HG03095 (cell line): ENCODE measurements at regions not wholly inside any gene's neighbourhood (a gene's known extent, or its start where the extent isn't known, plus 50 kb on each side); places are given as distances from the start of the nearest gene placed in this dataset.
"Not testable (repeated sequence)": the region's sequence is repeated elsewhere in the genome, so short reads cannot be mapped to it uniquely, and the experiment has no call there.

ENCODE experiments used
- ATAC-seq: cut with Tn5 transposase; IDR thresholded peaks from one replicate; pipeline ENCODE4 v1.9.1; 2021; ENCODE audit warnings: moderate library complexity; ENCODE audit not compliant: unreplicated experiment

DNA sequence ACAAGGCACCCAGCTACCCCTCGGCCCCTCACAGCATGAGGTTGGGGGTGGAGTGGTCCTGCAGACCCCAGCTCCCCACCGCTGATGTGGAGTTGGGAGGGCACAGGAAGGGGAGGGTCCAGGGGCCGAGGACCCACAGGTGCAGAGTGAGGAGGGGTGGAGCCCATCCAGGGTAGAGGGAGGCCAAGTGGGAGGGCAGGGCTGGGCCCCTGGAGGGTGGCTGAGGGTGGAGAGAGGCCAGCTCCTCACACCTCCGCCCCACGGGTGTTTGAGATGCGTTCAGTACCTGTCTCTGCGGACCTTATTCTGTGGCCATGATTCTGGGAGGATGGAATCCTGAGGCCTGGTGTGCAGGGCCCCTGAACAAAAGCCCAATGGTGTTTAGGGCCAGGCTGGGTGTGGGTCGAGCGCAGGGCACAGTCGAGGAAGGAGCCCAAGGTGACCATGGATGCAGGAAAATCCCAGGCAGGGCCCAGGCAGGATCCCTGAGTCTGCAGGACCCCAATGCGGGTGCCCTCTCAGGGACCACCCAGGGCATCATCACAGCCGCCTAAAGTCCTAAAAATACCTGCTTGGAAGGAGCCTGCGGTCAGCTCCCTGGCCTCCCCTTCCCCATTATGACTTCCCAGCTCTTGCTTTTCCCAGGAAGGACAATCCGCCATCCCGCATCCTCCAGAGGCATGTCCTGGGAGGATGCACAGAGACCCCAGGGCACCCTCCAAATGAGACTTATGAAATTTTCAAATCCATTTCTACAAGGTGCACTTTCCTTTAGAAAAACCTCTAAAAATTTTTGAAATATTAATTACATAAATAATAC, 377.1 kb upstream of the SFSWAP start:
- no peak for ATAC-seq

DNA sequence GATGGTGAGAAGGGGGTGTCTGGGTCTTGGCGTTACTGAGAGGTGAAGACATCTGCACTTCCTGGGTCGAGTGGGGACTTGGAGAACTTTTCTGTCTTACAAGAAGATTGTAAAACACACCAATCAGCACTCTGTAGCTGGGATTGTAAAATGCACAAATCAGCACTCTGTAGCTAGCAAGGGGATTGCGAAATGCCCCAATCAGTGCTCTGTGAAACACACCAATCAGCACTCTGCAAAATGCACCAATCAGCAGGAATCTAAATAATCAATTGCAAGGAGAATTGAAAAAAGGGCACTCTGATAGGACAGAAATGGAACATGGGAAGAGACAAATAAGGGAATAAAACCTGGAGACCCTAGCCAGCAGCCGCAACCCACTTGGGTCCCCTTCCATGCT, 376.1 kb upstream of the SFSWAP start:
- no peak for ATAC-seq

DNA sequence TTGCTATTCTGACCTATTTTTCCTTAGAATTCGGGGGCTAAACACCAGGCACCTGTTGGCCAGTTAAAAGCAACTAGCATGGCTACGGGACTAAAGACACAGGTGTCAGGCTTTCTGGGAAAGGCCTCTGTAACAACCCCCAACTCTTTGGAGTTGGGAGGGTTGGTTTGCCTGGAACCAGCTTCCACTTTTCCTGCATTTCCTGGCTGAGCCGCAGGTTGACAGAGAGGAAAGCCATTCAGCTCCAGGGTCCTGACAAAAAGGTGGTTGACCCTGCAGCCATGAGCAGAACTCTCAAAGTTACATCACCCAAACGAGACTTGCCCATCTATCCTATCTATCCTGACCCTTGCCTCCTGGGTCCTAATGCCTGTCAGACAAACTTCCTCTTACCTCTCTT, 375.4 kb upstream of the SFSWAP start:
- ATAC-seq, result no peak

DNA sequence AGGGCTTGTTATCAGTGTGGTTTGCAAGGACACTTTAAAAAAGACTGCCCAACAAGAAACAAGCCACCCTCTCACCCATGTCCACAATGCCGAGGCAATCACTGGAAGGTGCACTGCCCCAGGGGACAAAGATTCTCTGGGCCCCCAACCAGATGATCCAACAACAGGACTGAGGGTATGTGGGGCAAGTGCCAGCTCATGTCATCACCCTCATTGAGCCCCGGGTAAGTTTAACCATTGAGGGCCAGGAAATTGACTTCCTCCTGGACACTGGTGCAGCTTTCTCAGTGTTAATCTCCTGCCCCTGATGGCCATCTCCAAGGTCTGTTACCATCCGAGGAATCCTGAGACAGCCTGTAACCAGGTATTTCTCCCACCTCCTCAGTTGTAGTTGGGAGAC, 373.0 kb upstream of the SFSWAP start:
- ATAC-seq, result not testable (repeated sequence)

DNA sequence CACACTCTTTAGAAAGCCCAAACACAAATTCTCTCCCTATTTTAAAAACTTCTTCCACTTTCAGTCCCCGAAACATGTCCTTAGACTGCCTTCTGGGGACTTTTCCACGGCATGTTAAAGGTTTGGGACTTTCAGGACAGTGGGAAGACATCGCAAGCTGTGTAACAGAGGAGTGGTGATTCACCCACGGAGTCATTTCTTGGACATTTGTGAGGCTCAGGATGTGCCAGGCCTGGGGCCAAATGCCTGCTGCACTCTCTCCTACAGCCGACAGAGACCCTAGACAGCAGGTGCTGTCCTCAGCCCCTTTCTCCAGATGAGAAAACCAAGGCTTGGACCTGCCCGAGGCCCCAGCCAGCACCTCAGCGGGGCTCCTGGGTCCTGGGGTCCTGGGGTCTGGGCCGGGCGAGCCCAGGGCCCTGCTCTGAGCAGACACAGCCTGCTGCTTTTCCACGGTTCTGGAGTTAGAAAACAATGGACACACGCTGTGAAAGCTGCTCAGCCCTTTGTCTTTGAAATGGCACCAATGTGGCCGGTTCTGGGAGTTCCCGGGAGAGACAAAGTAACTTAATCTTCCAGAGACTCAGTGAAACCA, 370.2 kb upstream of the SFSWAP start:
- ATAC-seq, result no peak

DNA sequence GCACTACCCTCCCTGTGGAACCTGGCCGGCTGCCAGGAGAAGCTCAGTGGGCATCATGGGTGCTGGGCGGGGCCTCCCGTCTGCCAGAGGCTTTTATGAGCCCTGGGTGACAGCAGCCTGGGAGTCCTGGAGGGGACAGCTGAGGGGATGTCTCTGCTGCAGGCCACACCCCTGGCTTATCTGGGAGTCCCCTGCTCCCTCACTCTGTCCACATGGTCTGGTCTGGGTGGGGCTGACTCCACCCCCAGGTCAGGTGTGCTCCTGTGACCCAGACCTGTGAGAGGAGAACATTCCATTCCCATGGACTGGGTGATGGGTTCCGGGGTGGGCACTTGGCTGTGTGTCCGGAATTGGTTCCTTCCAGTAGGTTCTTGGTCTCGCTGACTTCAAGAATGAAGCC, 369.3 kb upstream of the SFSWAP start:
- ATAC-seq, result not testable (repeated sequence)

DNA sequence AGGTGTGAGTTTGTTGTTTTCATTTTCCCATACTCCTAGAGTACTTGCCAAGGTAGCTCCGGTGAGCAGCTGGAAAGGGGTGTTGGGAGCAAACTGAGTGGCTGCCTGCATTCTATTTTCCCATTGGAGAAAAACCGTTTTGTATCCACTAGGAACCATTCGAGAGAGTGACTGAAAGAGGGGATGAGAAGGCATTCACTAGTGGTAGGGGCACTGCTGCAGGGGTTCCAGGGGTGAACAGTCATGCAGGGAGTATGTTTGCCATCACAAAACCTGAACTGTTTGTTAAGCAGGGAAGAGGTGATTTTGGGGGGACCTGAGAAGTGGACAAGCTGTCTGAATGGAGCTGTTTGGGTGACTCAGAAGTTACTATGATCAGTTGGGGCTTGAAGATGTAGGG, 367.5 kb upstream of the SFSWAP start:
- not testable (repeated sequence) for ATAC-seq

DNA sequence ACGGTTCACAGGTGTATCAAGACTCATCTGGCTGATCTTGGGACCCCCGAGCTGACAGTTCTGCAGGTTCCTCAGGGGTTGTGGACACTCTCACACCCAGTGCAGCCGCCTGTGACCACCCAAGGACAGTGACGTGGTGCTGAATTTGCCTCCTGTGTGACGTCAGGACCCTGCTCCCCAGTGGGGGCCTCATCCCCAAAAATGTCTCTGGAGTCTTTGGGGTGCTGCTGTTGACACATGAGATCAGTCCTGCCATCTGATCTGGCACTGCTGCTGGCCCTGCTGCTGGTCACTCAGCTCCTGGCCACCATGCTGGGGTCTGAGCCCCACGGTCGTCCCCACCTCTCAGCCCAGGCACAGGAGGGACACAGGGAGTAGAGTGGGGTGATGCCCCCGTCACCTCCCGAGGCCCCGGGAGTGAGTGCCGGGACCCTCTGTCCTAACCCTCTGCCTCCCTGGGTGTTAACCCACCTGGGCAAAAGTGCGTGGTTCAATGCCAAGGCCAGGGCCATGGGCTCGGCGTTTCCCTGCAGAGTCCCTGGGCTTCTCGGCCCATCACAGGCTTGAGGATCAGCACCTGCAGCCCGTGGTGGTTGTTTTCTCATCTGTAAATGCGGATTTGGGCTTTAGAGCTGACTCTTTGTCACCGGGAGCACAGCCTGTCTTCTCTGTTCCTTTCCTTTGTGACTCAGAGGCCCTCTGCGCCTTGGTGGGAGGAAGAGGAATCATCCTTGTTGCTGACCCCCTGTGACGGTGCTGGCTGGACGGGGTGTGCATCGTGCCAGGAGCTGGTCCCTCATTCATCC, 366.0 kb upstream of the SFSWAP start:
- ATAC-seq, result not testable (repeated sequence)

DNA sequence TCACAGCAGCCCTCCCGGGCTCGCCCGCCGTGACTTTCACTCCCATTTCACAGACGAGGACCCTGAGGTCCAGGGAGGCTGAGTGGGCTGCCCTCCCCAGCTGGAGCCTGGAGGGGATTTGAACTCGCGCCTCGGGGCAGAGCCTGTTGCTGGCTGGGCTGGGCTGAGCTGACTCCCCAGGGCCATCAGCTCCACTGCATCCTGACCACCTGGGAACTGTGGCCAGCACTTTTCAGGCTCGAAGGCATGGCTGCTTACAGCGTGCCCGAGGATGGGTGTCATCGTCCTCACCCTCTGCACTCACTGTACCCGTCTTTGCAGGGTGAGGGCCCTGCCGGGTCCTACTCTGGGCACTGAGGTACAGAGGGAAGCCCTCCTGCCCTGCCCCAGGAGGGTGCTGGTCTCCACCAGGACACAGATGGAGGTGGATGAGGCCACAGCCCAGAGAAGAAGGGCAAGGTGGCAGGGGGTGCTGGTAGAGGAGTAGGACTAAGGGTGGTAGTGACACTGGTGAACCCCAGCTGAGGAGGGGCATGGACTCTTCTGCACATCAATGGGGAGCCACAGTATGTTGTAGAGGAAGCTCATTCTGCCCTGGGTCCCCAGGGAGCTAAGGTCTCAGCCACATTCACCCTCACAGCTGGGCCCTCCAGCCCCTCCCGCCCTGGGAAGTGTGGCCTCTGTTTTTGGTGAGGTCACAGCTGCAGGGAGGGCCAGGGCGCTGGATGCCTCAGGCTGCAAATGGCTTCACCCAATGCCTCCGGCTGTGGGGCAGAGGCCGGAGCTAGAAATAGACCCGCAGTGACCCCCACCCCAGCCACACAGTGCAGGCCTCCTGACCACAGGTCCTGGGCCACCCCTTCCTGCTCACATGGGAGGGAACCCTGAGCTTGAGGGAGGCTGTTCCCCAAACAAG, 365.1 kb upstream of the SFSWAP start:
- no peak for ATAC-seq

DNA sequence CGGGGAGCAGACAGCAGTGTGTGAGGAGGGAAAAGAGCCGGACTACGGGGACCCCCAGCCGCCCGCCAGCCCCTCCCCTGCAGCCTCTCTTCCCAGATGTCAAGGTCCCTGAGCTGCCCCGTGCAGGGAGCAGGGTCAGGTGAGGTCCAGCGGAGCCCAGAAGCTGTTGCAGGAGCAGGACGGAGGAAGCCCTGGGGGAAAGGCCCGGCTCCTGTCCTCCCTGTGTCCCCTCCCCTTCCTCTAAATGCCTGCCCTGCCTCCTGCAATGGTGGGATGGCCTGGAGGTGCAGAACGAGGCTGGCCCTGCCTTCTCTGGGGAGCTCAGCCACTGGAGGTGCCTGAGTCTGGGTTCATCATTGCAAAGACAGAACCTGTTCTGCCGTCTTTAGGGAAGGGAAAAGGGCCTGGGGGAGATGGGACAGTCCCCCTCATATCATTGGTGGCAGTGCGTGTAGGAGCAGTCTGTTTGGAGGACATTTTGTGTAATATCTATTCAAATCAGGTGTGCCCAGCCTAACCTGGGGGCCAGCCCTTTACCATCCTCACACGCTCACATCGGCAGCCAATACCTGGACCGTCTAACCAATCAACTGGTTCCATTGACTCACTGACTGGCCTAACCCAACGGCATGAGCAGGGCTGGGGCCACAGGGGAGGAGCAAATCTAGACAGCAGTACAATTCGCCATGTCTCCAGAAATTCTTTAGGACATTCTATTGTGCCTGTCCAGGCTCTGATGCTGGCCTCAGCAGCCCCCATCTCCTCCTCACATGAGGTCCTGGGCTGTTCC, 364.1 kb upstream of the SFSWAP start:
- no peak for ATAC-seq

DNA sequence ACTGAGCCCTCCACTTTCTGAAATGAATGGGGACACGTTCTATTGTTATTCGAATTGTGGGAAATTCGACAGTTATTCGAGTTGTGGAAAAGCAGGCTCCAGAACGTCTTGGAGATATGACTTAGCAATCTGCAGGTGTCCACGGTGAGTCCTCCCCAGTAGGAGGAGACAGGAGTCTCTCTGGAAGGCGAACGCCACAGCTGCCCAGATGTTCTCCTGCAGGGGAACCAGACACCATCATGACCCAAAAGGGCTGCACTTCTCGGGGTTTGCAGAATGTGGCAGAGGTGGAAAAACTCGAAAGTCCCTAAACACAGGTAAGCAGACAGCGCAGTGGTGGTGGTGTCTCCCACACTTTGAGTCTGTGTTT, 363.6 kb upstream of the SFSWAP start:
- ATAC-seq, result no peak

DNA sequence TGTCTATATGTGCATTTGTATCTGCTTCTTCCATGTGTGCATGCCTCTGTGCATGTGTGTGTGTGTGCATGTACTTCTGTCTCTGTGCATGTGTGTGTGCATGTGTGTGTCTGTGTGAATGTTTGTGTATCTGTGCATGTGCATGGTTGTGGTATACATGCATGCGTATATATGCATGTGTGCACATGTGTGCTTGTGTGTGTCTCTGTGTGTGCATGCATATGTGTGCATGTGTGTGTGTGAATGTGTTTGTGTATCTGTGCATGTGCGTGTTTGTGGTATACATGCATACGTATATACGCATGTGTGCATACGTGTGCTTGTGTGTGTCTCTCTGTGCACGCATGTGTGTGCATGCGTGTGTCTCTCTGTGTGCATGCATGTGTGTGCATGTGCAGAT, 363.2 kb upstream of the SFSWAP start:
- no peak for ATAC-seq

DNA sequence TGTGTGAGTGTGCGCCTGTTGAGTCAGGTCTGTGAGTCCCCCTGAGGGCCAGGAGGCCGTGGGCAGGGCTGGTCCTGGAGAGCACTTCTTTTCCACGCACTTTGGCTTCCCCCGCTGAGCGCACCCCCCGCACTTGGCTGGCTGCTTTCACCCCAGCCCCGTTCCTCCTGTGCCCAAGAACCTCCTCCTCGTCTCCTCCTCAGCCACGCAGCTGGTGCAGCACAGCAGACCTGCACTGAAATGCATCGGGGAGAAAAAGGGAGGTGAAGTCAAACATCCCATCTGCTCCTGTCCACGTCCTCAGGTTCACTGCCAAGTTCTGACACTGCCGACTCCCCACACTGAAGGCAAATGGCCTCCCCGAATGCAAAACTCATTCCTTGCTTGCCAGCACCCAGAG, 362.7 kb upstream of the SFSWAP start:
- no peak for ATAC-seq

DNA sequence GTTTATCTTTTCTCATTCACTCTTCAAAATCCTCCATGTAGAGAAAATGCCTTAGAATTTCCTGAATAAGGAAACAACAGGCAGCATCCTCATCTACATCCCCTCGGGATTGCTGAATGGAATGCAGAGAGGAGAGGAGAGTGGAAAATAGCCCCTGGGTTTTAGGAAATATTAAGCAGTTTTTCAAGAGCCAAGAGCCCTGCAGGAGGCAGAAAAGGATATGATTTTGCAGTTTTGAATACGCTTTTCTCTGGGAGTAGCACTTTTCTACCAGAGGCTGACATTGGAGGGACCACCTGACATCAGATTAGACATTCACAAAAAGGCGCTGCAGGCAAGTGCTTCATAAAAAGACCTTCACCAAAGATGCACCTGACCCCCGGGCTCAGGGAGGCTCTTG, 362.2 kb upstream of the SFSWAP start:
- ATAC-seq, result no peak

DNA sequence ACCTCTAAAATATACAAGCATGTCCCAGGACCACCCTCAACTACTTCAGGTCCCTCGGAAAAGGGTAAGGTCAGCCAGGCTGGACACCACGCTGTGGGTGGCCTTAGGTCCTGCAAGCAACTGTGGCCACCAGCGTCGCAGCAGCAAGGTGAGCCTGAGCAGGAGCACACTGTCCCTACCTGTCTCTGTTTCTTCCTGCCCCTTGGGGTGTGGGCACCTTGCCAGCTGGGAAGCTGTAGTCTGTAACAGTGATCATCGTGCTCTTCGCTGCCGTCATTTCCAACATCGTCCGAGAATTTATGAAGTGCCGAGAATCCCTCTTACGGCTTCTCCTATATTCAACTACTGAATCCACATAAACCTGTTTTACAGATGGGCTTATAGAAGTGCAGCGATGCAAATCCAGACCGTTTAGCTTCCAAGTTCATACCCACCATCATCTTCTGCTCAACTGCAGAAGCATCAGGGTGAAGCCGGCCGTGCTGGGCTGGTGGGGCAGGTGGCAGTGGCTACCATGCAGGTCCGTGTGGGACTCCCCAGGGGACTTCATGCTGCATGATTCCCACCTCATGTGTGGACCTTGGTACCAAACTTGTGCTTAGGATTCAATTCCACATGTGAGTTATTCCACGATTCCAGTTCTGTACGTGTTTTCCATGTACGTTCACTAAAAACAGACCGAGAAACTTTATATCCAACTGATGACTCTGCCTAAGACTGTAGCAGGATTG, 361.3 kb upstream of the SFSWAP start:
- ATAC-seq, result no peak

DNA sequence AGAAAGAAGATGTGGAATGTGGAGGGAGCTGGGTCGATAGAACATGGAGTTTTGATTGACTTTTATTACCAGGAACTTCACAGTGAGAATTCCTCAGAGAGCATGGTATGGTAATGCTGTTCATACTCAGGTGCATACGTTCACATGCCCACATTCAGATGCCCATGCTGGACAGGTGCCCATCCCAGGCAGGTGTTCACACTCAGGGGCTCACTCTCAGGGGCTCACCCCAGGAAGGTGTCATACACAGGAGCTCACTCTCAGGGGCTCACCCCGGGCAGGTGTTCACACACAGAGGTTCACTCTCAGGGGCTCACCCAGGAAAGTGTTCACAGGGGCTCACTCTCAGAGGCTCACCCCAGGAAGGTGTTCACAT, 360.0 kb upstream of the SFSWAP start:
- no peak for ATAC-seq

DNA sequence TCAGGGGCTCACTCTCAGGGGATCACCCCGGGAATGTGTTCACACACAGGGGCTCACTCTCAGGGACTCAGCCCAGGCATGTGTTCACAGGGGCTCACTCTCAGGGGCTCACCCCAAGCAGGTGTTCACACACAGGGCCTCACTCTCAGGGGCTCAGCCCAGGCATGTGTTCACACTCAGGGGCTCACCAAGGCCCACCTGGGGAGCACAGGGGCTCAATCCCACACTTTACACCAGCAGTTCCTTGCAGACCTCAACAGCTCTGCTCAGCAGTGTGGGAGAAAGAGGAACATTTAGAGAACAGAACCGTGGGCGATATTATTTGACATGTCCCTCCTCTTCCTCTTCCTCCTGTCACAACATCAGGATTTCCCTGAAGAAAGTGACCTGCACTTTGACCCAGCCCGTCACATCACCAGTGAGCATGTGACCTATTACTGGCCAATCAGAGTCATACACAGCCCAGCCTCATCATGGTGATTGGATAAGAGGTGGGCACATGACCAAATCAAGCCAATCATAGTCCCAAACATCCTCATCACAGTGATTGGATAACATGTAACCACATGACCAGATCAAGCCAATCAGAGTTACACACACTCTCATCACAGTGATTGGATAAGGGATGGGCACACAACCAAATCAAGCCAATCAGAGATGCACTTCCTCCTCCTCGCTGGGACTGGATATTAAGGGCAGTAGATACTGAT, 359.4 kb upstream of the SFSWAP start:
- no peak for ATAC-seq

DNA sequence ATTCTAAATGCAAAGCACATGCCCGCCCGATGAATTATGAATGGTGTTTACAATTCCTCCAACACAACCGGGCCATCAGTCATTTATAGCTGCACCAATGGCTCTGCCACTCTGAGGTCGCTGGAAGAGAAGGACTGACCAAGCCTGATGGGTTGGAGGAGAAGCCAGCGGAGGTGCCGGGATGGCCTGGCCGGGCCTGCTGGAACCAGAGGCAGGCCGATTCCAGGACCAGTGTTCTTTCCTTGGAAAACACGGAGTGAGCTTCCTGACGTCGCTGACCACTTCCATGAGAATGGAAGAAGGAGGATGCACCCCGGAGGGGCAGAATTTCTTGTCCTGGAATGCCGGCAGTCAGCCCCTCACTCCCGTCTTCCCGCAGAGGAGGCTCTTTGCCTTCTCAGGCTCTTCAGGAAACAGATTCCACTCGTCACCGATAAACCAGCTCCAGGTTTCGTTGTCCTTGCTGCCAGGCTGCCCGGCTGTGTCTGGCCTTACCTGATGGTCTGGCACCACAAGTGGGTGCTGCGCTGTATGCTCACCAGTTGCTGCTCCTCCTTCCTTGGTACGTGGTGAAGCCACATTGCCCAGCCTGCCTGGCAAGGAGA, 358.5 kb upstream of the SFSWAP start:
- no peak for ATAC-seq

DNA sequence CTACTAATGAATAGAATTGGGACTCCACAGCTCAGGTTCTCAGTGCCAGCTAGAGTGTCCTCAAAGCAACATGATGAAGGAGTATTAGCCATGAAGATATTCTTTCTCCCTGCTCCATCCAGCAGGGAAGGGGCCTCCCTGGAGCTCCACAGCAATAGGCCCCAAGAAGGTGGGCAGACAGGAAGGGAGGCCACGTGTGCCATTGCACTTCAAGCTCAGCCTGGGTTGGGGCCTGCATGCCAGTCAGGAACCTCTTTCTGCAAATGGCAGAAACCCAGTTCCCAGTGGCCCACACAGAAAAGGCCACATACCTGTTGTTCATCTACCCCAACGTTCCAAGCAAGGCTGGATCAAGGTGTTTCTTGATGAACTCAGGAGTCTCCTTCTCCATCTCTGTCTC, 357.5 kb upstream of the SFSWAP start:
- ATAC-seq, result no peak
